HepG2 (cell line): ENCODE measurements at regions not wholly inside any gene's neighbourhood (a gene's known extent, or its start where the extent isn't known, plus 50 kb on each side); places are given as distances from the start of the nearest gene placed in this dataset.

Experiments used
- ARID2 ChIP-seq: sonication (generic); formaldehyde crosslinking; IDR thresholded peaks from 2 replicates; pipeline ENCODE4 v1.8.1; 2022; ENCODE audit warnings: mild to moderate bottlenecking, missing genetic modification reagents, borderline replicate concordance
- ATF1 ChIP-seq: IDR thresholded peaks from 2 replicates; pipeline ENCODE4 v1.6.1; 2016; ENCODE audit warnings: mild to moderate bottlenecking, control low read depth
- BRCA1 ChIP-seq: sonication (generic); formaldehyde crosslinking; IDR thresholded peaks from 2 replicates; pipeline ENCODE4 v1.4.0; 2020; ENCODE audit warnings: missing genetic modification reagents
- MXI1 ChIP-seq: IDR thresholded peaks from 3 replicates; pipeline ENCODE4 v1.6.1; 2012; ENCODE audit warnings: low read depth, low read length, inconsistent platforms, borderline replicate concordance
- POLR2AphosphoS5 ChIP-seq: IDR thresholded peaks from 2 replicates; pipeline ENCODE4 v1.6.1; 2012; ENCODE audit warnings: low read depth, low read length
- SAFB2 ChIP-seq: sonication (generic); formaldehyde crosslinking; IDR thresholded peaks from 2 replicates; pipeline ENCODE4 v1.5.1; 2020; ENCODE audit warnings: missing genetic modification reagents, low read depth, mild to moderate bottlenecking, borderline replicate concordance
- SMC3 ChIP-seq: IDR thresholded peaks from 2 replicates; pipeline ENCODE4 v1.6.1; 2011; ENCODE audit warnings: low read length, improper control_type of control experiment
- SRF ChIP-seq: IDR thresholded peaks from 2 replicates; pipeline ENCODE4 v1.6.1; 2011; ENCODE audit warnings: mild to moderate bottlenecking, low read depth, low read length, moderate library complexity
- TOE1 ChIP-seq: sonication (generic); formaldehyde crosslinking; IDR thresholded peaks from 2 replicates; pipeline ENCODE4 v1.4.0; 2020; ENCODE audit warnings: mild to moderate bottlenecking, missing genetic modification reagents
- ZNF282 ChIP-seq: fragments of 450-650 bp; IDR thresholded peaks from 2 replicates; pipeline ENCODE4 v1.6.1; 2018; ENCODE audit not compliant: partially characterized antibody
- ZNF501 ChIP-seq: sonication (generic); formaldehyde crosslinking; IDR thresholded peaks from 2 replicates; pipeline ENCODE4 v1.5.1; 2020; ENCODE audit warnings: mild to moderate bottlenecking, moderate library complexity, missing genetic modification reagents
- ZNF577 ChIP-seq: sonication (generic); formaldehyde crosslinking; IDR thresholded peaks from 2 replicates; pipeline ENCODE4 v1.4.0; 2020; ENCODE audit warnings: mild to moderate bottlenecking, low read depth, missing genetic modification reagents, borderline replicate concordance
- TF ChIP-seq, protein P1 (sequence below), 2 experiments: IDR thresholded peaks; 2 replicates each; pipeline ENCODE4 v1.6.1; 2011 to 2012; ENCODE audit warnings: low read length in 2 of 2, borderline replicate concordance in 1 of 2, low read depth in 1 of 2, mild to moderate bottlenecking in 1 of 2, moderate library complexity in 1 of 2

GRCh38 chr2:133927894-133928293 is 326.0 kb upstream of the MGAT5 start:
- TF ChIP-seq SRF (no peak), ATF1 (CRISPR knock-in tag) (no peak), ZNF577 (no peak), POLR2AphosphoS5 (no peak), ZNF501 (CRISPR knock-in tag) (no peak), ARID2 (no peak), TOE1 (no peak), MXI1 (no peak), ZNF282 (no peak), SAFB2 (CRISPR knock-in tag) (no peak), SMC3 (no peak), BRCA1 (CRISPR knock-in tag) (no peak)
- TF ChIP-seq, protein P1, sequence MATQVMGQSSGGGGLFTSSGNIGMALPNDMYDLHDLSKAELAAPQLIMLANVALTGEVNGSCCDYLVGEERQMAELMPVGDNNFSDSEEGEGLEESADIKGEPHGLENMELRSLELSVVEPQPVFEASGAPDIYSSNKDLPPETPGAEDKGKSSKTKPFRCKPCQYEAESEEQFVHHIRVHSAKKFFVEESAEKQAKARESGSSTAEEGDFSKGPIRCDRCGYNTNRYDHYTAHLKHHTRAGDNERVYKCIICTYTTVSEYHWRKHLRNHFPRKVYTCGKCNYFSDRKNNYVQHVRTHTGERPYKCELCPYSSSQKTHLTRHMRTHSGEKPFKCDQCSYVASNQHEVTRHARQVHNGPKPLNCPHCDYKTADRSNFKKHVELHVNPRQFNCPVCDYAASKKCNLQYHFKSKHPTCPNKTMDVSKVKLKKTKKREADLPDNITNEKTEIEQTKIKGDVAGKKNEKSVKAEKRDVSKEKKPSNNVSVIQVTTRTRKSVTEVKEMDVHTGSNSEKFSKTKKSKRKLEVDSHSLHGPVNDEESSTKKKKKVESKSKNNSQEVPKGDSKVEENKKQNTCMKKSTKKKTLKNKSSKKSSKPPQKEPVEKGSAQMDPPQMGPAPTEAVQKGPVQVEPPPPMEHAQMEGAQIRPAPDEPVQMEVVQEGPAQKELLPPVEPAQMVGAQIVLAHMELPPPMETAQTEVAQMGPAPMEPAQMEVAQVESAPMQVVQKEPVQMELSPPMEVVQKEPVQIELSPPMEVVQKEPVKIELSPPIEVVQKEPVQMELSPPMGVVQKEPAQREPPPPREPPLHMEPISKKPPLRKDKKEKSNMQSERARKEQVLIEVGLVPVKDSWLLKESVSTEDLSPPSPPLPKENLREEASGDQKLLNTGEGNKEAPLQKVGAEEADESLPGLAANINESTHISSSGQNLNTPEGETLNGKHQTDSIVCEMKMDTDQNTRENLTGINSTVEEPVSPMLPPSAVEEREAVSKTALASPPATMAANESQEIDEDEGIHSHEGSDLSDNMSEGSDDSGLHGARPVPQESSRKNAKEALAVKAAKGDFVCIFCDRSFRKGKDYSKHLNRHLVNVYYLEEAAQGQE (IDR thresholded peaks at IDR 0.05; ENCODE audit: borderline replicate concordance in 1 of 2, low read depth in 1 of 2, low read length in 2 of 2), result no peak
